Lower leg skin (tissue), 4 donors: ENCODE measurements at regions not wholly inside any gene's neighbourhood (a gene's known extent, or its start where the extent isn't known, plus 50 kb on each side); places are given as distances from the start of the nearest gene placed in this dataset.

Experiments used
- DNase-seq, 2 donors: peaks; one replicate each; pipeline ENCODE4 v3.0.0-alpha.2; 2019; ENCODE audit warnings: low spot score in 2 of 2
- H3K4me3 ChIP-seq: fragments of 200-600 bp; sonication (generic); 2 replicates; pipeline ENCODE4 v1.5.1; 2017; ENCODE audit warnings: mild to moderate bottlenecking, low read depth; ENCODE audit not compliant: poor library complexity, severe bottlenecking
- POLR2A ChIP-seq, 2 donors: fragments of 450-650 bp; IDR thresholded peaks; one replicate each; pipeline ENCODE4 v1.6.1; 2016 to 2017; ENCODE audit warnings: antibody characterized with exemption in 2 of 2, mild to moderate bottlenecking in 1 of 2, moderate library complexity in 1 of 2
- WGBS, 2 donors: methylation state at CpG; one replicate each; pipeline ENCODE4 v1.1.5; 2018; 5-methylcytosine and 5-hydroxymethylcytosine counted together
- intact Hi-C: fragments of 100-400 bp; cut with DNase I; formaldehyde crosslinking; loops from one replicate; pipeline ENCODE4 v1.15.0; 2023; ENCODE audit warnings: low total_unique reads
- TF ChIP-seq, protein P1 (sequence below), 3 donors: fragments of 450-650 bp; IDR thresholded peaks; one replicate each; pipeline ENCODE4 v1.5.1; 2016; ENCODE audit warnings: antibody characterized with exemption in 3 of 3, mild to moderate bottlenecking in 3 of 3, moderate library complexity in 2 of 3

DNA sequence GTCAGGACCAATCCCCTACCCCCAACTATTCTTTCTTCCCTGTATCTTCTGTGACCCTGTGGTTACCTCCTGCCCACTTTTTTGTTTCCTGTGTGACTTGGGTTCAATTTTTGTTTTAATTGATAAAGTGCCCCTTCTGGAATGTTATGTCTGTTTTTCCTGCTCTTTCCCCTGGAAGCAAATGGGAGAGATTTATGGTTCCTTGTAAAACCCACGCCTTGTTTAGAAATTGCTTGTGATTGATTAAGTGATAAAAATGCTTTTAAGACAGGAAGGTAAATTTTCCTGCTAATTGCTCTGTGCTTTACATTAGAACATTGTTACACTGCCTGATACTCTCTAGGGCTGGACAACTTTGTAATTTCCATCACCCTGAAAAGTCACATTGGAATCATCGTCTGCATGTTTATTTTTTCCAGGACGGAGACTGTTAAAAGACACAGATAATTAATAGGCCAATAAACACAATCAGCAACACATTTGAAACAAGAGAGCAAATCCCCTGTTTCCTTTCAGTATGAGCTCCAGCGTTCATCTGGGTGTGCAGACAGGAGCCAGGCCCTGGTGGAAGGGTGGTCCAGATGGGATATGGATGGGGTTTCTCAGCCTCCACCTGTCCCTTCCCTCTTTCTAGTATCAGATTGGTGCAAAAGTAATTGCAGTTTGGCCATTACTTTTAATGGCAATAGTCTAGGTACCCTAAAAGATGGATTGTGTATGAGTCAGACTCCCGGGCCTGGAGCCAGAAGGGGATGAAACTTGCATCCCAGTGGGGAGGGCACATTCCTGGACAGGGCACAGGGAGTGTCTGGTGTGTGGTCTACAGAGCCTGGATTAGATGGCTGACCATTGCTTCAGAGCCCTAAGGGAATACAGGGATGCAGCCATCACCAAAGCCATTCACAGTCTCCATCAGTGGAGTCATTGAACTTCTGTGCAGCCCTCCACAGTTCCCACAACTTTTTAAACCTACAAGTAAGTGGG, 58.1 kb upstream of the AGBL1 start:
- no peak for DNase-seq
- 17 to 21% methylated on average over 5 of the region's 5 CpGs for whole genome bisulfite sequencing, 2 donors
- intact Hi-C loops = no loop called here
- H3K4me3 ChIP-seq = no peak overlapping the region
- no peak for TF ChIP-seq POLR2A (IDR thresholded peaks at IDR 0.05)
- TF ChIP-seq, protein P1, sequence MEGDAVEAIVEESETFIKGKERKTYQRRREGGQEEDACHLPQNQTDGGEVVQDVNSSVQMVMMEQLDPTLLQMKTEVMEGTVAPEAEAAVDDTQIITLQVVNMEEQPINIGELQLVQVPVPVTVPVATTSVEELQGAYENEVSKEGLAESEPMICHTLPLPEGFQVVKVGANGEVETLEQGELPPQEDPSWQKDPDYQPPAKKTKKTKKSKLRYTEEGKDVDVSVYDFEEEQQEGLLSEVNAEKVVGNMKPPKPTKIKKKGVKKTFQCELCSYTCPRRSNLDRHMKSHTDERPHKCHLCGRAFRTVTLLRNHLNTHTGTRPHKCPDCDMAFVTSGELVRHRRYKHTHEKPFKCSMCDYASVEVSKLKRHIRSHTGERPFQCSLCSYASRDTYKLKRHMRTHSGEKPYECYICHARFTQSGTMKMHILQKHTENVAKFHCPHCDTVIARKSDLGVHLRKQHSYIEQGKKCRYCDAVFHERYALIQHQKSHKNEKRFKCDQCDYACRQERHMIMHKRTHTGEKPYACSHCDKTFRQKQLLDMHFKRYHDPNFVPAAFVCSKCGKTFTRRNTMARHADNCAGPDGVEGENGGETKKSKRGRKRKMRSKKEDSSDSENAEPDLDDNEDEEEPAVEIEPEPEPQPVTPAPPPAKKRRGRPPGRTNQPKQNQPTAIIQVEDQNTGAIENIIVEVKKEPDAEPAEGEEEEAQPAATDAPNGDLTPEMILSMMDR (IDR thresholded peaks at IDR 0.05) = no peak

DNA sequence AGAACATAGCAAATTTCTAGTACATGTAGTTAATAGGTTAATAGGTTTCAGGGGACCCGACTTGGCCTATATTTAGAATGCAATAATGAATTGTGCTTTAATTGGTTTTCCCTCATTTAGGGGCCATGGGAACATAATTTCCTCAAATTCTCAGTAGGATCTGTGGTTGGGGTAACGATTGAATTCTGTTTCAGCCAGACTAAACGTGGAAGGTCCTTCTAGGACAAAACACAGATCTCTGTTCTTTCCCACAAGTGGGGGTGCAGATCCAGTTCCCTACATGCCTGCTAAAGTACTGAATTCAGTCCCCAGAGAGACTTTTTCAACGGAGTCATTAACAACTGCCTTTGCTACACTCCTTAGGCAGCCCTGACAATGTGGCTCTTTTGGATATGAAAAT, 50.7 kb upstream of the AGBL1 start:
- no peak for DNase-seq
- no peak for TF ChIP-seq POLR2A (IDR thresholded peaks at IDR 0.05)
- TF ChIP-seq, protein P1 (IDR thresholded peaks at IDR 0.05) = no peak
- WGBS, 2 donors = 61 to 62% methylated on average over 4 of the region's 4 CpGs
- intact Hi-C loops = no loop called here
- no peak overlapping the region for H3K4me3 ChIP-seq
